ENCODE measurements at regions not wholly inside any gene's neighbourhood (a gene's known extent, or its start where the extent isn't known, plus 50 kb on each side); places are given as distances from the start of the nearest gene placed in this dataset.
"Not testable (repeated sequence)": the region's sequence is repeated elsewhere in the genome, so short reads cannot be mapped to it uniquely, and the experiment has no call there.

DNA sequence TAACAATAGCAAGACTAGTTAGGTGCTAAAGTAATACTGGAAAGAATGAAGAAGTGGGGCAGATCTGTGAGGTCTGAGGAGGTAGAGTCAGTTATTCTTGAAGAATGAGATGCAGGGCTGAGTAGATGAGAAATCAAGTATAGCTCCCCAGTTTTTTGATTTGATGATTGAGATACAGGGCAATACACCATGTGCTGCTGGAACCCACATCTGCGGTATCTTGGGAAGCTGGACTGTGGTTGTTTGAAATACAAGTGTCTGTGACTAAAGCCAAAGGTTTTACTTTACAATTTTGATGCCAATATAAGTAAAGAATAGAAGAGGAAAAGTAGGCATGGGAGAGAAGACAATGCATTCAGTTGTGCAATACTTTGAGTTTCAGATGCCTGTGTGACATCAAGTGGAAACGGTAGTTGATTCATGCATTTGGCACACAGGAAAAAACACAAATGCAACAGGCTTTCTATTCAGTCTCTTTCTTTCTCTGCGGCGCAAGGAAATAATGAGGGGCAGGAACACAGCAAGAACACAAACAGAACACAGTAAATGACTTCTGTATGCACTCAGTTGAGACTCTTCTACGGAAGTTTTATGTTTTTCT lies 190.2 kb upstream of the SLC38A2 start:
- Mint-ChIP-seq H3K27ac (ENCODE audit: unreplicated experiment) (peak overlapping the region; percentile 25), H3K4me3 (no peak overlapping the region), H3K27me3 (ENCODE audit: low read depth) (no peaks in the 10 kb centered on the region), H3K36me3 (ENCODE audit: low read depth) (peaks cover 15% of the 10 kb centered on the region), H3K4me1 (peaks cover 25% of the 10 kb centered on the region), H3K9me3 (peaks cover 13% of the 10 kb centered on the region)
- TF ChIP-seq, protein P1, sequence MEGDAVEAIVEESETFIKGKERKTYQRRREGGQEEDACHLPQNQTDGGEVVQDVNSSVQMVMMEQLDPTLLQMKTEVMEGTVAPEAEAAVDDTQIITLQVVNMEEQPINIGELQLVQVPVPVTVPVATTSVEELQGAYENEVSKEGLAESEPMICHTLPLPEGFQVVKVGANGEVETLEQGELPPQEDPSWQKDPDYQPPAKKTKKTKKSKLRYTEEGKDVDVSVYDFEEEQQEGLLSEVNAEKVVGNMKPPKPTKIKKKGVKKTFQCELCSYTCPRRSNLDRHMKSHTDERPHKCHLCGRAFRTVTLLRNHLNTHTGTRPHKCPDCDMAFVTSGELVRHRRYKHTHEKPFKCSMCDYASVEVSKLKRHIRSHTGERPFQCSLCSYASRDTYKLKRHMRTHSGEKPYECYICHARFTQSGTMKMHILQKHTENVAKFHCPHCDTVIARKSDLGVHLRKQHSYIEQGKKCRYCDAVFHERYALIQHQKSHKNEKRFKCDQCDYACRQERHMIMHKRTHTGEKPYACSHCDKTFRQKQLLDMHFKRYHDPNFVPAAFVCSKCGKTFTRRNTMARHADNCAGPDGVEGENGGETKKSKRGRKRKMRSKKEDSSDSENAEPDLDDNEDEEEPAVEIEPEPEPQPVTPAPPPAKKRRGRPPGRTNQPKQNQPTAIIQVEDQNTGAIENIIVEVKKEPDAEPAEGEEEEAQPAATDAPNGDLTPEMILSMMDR (conservative IDR thresholded peaks at IDR 0.05), result no peak
- no peak for DNase-seq (ENCODE audit: low read depth, low spot score)

DNA sequence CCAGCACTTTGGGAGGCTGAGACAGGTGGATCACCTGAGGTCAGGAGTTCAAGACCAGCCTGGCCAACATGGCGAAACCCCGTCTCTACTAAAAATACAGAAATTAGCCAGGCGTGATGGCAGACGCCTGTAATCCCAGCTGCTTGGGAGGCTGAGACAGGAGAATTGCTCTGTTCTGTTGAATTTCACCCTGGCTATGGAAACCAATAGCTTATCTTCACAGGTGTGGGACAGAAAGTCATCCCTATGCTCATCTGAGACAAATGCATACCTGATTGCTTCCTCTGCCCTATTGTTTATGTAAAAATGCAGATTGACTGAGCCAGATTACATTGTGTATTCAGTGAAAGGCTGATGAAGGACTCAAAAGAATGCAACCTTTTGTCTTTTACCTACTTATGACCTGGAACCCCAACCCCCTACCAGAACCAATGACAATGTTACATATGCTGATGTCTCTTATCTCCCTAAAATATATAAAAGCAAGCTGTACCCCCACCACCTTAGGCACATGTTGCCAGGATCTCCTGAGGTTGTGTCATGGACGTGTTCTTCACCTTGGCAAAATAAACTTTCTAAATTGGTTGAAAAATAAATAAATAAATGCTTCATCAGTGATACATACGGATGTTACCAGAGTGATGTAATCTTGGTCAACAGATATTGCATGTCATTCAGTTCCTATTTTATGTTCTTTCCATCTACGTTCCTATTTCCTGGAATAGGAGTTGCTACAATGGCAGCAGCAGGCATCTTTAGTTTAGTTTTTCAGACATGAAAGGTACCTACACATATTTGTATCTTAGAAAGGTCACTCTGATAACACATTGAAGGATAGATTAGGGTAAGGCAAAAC lies 189.4 kb upstream of the SLC38A2 start:
- DNase-seq (ENCODE audit: low read depth, low spot score); H3K27me3 Mint-ChIP-seq (ENCODE audit: low read depth); H3K4me3 Mint-ChIP-seq; H3K27ac Mint-ChIP-seq (ENCODE audit: unreplicated experiment); H3K9me3 Mint-ChIP-seq; H3K36me3 Mint-ChIP-seq (ENCODE audit: low read depth): not testable (repeated sequence)
- H3K4me1 Mint-ChIP-seq, result peaks cover 25% of the 10 kb centered on the region

DNA sequence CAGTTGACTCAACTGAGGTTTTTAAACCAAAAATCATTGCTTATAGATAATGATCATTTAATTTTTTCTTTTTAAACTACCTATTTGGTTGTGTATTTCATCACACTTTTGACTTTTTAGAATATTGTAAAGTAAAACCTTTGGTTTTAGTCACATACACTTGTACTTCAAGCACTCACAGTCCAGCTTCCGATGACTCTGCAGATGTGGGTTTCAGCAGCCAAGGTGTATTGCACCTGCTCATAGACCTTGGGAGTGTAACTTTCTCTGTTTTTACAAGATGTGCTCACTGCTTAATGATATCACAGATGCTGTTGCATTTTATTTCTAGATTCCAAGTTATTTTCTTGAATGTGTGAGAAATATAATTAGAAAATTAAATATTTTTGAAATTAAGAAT lies 188.3 kb upstream of the SLC38A2 start:
- no peak for DNase-seq (ENCODE audit: low read depth, low spot score)
- Mint-ChIP-seq H3K9me3 (peaks cover 6% of the 10 kb centered on the region), H3K36me3 (ENCODE audit: low read depth) (peaks cover 4% of the 10 kb centered on the region), H3K4me3 (no peak overlapping the region), H3K4me1 (peaks cover 29% of the 10 kb centered on the region), H3K27ac (ENCODE audit: unreplicated experiment) (no peak overlapping the region), H3K27me3 (ENCODE audit: low read depth) (no peaks in the 10 kb centered on the region)
- TF ChIP-seq, protein P1 (conservative IDR thresholded peaks at IDR 0.05), result no peak

DNA sequence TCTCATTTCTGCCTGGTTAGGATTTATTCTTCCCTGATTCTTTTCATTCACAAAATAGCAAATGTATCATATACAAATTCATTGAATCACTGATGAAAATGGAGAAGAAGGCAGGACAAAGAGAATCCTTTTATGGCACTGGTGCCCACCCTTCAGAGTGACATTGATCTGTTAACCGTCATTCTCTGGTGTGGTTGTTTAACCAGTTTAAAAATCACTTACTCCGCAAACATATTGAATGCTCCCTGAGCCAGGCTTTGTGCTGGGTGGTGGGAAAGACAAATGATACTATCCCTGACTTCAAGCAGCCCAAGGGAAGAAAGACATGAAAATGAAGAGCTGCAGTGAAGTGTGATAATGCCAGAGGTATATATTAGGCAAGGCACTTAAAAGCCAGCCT lies 187.5 kb upstream of the SLC38A2 start:
- H3K9me3 Mint-ChIP-seq, result peaks cover 2% of the 10 kb centered on the region
- TF ChIP-seq, protein P1 (conservative IDR thresholded peaks at IDR 0.05), result no peak
- H3K27me3 Mint-ChIP-seq (ENCODE audit: low read depth), result no peaks in the 10 kb centered on the region
- no peak overlapping the region for H3K27ac Mint-ChIP-seq (ENCODE audit: unreplicated experiment)
- no peak for DNase-seq (ENCODE audit: low read depth, low spot score)
- peaks cover 33% of the 10 kb centered on the region for H3K4me1 Mint-ChIP-seq
- H3K4me3 Mint-ChIP-seq, result no peak overlapping the region
- peaks cover 2% of the 10 kb centered on the region for H3K36me3 Mint-ChIP-seq (ENCODE audit: low read depth)

DNA sequence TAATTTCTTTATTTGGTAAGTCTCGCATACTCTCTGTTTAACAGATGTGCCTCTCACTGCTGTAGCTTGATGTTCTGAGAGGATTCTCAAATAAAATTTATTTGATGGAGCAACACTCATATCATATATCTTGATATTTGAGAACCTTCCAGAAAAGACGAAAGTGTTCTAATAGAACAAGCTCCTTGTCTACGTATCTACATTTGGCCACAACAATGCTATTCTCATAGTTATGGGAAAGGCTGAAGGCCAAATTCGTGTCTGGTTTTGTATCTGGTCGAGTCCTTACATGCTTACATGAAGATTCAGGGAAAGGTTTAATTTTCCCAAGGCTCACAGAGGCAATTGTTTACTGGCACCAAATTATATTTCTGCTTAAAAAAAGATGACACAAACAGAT lies 186.7 kb upstream of the SLC38A2 start:
- H3K36me3 Mint-ChIP-seq (ENCODE audit: low read depth), result no peaks in the 10 kb centered on the region
- no peaks in the 10 kb centered on the region for H3K9me3 Mint-ChIP-seq
- TF ChIP-seq, protein P1 (conservative IDR thresholded peaks at IDR 0.05), result no peak
- peaks cover 36% of the 10 kb centered on the region for H3K4me1 Mint-ChIP-seq
- H3K27me3 Mint-ChIP-seq (ENCODE audit: low read depth), result no peaks in the 10 kb centered on the region
- DNase-seq (ENCODE audit: low read depth, low spot score), result no peak
- no peak overlapping the region for H3K4me3 Mint-ChIP-seq
- H3K27ac Mint-ChIP-seq (ENCODE audit: unreplicated experiment), result no peak overlapping the region

DNA sequence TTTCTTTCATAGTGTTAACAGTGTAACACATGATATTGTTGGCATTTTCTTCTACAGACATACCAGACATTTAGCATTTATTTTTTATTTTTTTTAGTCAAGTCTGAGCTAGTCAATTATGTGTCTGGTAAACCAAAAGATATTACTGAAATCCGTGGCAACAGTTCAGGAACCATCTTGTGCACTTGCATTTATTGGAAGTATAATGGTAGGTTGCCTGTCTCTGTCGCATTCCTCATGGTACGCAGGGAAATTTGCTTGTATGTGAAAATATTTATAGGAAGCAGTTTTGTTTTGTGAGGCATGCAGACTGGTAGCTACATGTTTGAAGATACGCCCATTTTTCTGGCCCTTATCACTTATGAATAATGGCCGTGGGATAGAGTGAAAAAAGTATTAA lies 186.1 kb upstream of the SLC38A2 start:
- Mint-ChIP-seq H3K36me3 (ENCODE audit: low read depth) (no peaks in the 10 kb centered on the region), H3K9me3 (no peaks in the 10 kb centered on the region), H3K4me3 (no peak overlapping the region), H3K27ac (ENCODE audit: unreplicated experiment) (no peak overlapping the region), H3K27me3 (ENCODE audit: low read depth) (no peaks in the 10 kb centered on the region), H3K4me1 (peaks cover 36% of the 10 kb centered on the region)
- TF ChIP-seq, protein P1 (conservative IDR thresholded peaks at IDR 0.05), result no peak
- DNase-seq (ENCODE audit: low read depth, low spot score), result no peak
